Osteoblast (primary cell): ENCODE measurements at regions not wholly inside any gene's neighbourhood (a gene's known extent, or its start where the extent isn't known, plus 50 kb on each side); places are given as distances from the start of the nearest gene placed in this dataset.

ENCODE experiments used
- DNase-seq: peaks from one replicate; pipeline ENCODE4 v3.0.0; 2011; ENCODE audit warnings: low spot score, mixed read lengths; ENCODE audit not compliant: insufficient read length; ENCODE audit errors: missing footprints
- H2AFZ ChIP-seq: 2 replicates; pipeline ENCODE4 v1.6.0; 2011; ENCODE audit warnings: mild to moderate bottlenecking, low read length
- H3K27ac ChIP-seq: 2 replicates; pipeline ENCODE4 v1.5.1; 2011; ENCODE audit warnings: mild to moderate bottlenecking, low read depth, low read length, moderate library complexity
- H3K27me3 ChIP-seq: 2 replicates; pipeline ENCODE4 v1.6.0; 2012; ENCODE audit warnings: mild to moderate bottlenecking, control low read depth, inconsistent platforms, low read length, moderate library complexity; ENCODE audit not compliant: insufficient read depth
- H3K36me3 ChIP-seq: 2 replicates; pipeline ENCODE4 v1.5.1; 2011; ENCODE audit warnings: mild to moderate bottlenecking, low read length, control low read depth, moderate library complexity; ENCODE audit not compliant: insufficient read depth
- H3K4me1 ChIP-seq: 2 replicates; pipeline ENCODE4 v1.5.1; 2011; ENCODE audit warnings: mild to moderate bottlenecking, low read length, control low read depth, moderate library complexity; ENCODE audit not compliant: insufficient read depth
- H3K4me2 ChIP-seq: 2 replicates; pipeline ENCODE4 v1.6.0; 2011; ENCODE audit warnings: mild to moderate bottlenecking, low read length; ENCODE audit not compliant: insufficient read depth
- H3K4me3 ChIP-seq: fragments of 200-600 bp; sonication (generic); 3 replicates; pipeline ENCODE4 v1.5.1; 2012; ENCODE audit warnings: mild to moderate bottlenecking, low read length, inconsistent platforms; ENCODE audit not compliant: insufficient read depth
- H3K79me2 ChIP-seq: 2 replicates; pipeline ENCODE4 v1.6.0; 2012; ENCODE audit warnings: mild to moderate bottlenecking, low read length, control low read depth, inconsistent platforms; ENCODE audit not compliant: insufficient read depth
- H3K9me3 ChIP-seq: 2 replicates; pipeline ENCODE4 v1.5.1; 2011; ENCODE audit warnings: low read depth, low read length, control low read depth
- H4K20me1 ChIP-seq: 2 replicates; pipeline ENCODE4 v1.6.0; 2012; ENCODE audit warnings: mild to moderate bottlenecking, low read length, control low read depth; ENCODE audit not compliant: insufficient read depth
- TF ChIP-seq, protein P1 (sequence below): IDR thresholded peaks from 2 replicates; pipeline ENCODE4 v1.5.1; 2011; ENCODE audit warnings: mild to moderate bottlenecking, low read depth, low read length, moderate library complexity; ENCODE audit errors: extremely low read depth

DNA sequence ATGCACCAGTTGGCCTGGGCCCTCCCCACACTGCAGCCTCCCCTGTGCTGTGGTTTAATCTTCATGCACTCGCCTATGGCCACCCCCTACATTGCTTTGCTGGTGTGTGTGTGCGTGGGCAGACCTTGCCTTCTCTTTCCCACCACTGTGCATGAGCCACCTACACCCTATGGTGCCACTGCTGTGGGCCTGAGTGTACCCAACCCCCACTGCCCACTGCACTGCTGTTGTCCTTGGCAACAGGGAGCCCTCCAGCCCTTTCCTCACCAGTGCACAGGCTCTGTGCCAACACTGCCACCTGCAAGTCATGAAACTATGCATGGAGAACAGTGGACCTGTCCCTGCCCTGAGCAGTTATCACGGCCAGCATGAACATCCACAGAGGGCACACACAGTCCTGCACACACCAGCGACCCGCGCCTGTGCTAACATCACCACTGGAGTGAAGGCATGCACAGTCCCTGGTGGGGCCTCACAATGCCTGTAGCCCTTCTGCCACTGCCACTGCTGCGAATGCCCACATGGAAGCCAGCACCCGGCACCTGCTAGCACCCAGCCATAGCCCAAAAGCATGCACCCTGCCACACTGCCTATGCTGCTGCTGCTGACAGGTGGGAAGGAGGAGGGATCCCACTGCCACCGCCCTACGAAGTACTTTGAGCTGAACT is 237.8 kb upstream of the ARSJ start:
- H3K4me2 ChIP-seq: no peak overlapping the region
- no peaks in the 10 kb centered on the region for H3K36me3 ChIP-seq
- no peak overlapping the region for H2AFZ ChIP-seq
- H3K4me3 ChIP-seq: no peak overlapping the region
- no peaks in the 10 kb centered on the region for H4K20me1 ChIP-seq
- no peak for DNase-seq
- H3K4me1 ChIP-seq: no peaks in the 10 kb centered on the region
- TF ChIP-seq, protein P1, sequence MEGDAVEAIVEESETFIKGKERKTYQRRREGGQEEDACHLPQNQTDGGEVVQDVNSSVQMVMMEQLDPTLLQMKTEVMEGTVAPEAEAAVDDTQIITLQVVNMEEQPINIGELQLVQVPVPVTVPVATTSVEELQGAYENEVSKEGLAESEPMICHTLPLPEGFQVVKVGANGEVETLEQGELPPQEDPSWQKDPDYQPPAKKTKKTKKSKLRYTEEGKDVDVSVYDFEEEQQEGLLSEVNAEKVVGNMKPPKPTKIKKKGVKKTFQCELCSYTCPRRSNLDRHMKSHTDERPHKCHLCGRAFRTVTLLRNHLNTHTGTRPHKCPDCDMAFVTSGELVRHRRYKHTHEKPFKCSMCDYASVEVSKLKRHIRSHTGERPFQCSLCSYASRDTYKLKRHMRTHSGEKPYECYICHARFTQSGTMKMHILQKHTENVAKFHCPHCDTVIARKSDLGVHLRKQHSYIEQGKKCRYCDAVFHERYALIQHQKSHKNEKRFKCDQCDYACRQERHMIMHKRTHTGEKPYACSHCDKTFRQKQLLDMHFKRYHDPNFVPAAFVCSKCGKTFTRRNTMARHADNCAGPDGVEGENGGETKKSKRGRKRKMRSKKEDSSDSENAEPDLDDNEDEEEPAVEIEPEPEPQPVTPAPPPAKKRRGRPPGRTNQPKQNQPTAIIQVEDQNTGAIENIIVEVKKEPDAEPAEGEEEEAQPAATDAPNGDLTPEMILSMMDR: no peak
- no peaks in the 10 kb centered on the region for H3K79me2 ChIP-seq
- H3K9me3 ChIP-seq: no peaks in the 10 kb centered on the region
- no peaks in the 10 kb centered on the region for H3K27me3 ChIP-seq
- H3K27ac ChIP-seq: no peak overlapping the region

DNA sequence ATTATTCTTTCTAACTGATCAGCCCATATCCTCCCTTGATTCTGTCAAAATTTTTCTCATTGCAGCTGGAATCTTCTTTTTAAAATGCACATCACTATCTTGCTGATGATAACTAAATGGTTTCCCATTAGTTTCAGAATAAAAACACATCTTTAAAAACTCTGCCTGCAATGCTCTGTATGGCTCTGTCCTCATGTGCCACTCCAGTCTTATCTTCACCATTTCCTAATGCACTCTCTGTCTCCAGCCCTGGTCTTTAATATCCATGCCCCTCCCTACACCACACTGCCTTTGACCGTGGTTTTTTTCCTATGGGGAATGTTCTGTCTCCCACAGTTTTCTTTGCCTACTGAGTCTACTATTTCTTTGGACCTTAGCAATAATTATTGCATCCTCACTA is 244.1 kb upstream of the ARSJ start:
- Histone ChIP-seq H3K79me2 (no peaks in the 10 kb centered on the region), H3K36me3 (no peaks in the 10 kb centered on the region), H2AFZ (peak overlapping the region; percentile 10), H3K9me3 (no peaks in the 10 kb centered on the region), H3K4me1 (peaks cover 6% of the 10 kb centered on the region), H3K4me2 (no peak overlapping the region), H3K4me3 (no peak overlapping the region), H3K27me3 (no peaks in the 10 kb centered on the region), H3K27ac (no peak overlapping the region), H4K20me1 (no peaks in the 10 kb centered on the region)
- DNase-seq: no peak
- TF ChIP-seq, protein P1: no peak

DNA sequence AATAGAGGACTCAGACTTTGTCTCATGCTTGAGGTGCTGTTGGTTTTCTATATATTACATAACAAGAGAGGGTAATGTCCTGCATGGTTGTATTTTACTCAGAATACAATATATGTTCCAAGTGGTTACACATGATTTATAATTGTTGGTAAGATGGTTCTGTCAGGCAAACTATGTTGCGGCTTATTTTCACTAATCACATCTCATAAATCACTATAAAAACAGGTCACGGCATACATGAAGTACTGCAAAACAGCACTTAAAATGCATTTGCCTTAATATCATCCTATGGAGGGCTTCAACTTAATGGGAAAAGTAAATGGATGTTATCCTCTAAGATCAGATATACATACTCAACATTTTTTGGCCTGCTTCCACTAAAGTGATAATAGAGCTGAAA is 246.0 kb upstream of the ARSJ start:
- Histone ChIP-seq H2AFZ (no peak overlapping the region), H3K36me3 (no peaks in the 10 kb centered on the region), H3K79me2 (no peaks in the 10 kb centered on the region), H3K4me1 (peaks cover 6% of the 10 kb centered on the region), H3K4me3 (no peak overlapping the region), H3K27me3 (no peaks in the 10 kb centered on the region), H3K9me3 (no peaks in the 10 kb centered on the region), H3K27ac (no peak overlapping the region), H3K4me2 (no peak overlapping the region), H4K20me1 (no peaks in the 10 kb centered on the region)
- TF ChIP-seq, protein P1: no peak
- no peak for DNase-seq

DNA sequence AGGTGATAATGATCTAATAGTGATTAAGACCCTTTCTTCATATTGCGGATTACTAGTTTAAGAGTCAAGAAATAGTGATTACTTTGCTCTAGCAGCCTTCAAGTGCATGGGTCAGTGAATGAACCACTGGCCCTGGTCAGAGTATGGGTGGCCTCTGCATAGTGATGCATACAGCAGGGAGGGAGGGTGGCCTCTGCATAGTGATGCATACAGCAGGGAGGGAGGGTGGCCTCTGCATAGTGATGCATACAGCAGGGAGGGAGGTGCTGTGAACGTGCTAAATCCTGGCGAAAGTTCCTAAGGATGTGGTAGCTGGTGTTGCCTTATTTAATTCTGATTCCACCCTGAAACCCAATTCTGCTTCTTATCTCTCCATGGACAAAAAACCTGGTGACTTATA is 246.7 kb upstream of the ARSJ start:
- Histone ChIP-seq H4K20me1 (no peaks in the 10 kb centered on the region), H3K4me3 (no peak overlapping the region), H3K79me2 (no peaks in the 10 kb centered on the region), H3K27me3 (no peaks in the 10 kb centered on the region), H3K9me3 (no peaks in the 10 kb centered on the region), H3K4me1 (peaks cover 6% of the 10 kb centered on the region), H2AFZ (peak overlapping the region; percentile 37), H3K4me2 (no peak overlapping the region), H3K36me3 (no peaks in the 10 kb centered on the region), H3K27ac (no peak overlapping the region)
- DNase-seq: no peak
- TF ChIP-seq, protein P1: no peak
